ENCODE measurements at regions not wholly inside any gene's neighbourhood (a gene's known extent, or its start where the extent isn't known, plus 50 kb on each side); places are given as distances from the start of the nearest gene placed in this dataset.

GRCh38 chr15:67006083-67007065, 59.0 kb upstream of the SMAD3 start:
- no peak for DNase-seq

DNA sequence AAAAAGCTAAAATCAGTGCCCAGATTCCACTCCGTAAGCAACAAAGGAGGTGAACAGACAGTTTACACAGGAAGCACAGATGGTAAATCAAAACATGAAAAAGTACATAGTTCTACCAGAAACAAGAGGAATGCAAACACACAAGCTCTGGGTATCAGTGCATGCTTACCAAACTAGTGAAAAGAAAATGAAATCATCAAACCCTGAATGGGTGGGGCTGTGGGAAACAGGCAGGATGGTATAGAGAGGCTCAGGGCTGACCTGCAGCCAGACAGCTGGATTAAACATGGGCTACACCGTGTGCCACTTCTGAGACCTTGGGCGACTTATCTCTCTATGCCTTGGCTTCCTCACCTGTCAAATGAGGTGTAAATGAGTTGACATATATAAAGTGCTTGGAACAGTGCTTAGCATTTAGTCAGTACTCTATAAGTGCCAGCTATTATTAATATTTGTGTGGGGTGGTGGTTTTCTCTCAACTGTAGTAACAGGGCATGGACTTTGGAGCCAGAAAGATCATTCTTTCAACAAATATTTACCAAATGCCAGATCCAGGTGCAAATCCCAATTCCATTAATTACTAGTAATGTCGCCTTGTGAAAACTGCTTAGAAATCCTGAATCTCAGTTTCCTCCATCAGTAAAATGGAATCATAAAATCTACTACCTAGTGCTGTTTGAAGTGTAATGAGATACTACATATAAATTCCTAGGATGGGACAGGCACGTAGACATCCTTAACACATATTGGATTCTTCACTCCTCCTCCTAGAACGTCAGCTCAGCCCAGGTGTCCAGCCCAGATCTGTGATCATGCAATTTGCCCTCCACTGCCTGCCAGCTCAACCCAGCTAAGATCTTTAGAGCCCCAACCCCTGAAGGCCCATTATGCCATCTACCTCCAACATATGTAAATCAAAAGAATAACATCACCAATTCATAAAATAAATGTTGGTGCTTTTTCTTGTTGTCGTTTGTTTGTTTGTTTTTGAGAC, 55.5 kb upstream of the SMAD3 start:
- DNase-seq: no peak

DNA sequence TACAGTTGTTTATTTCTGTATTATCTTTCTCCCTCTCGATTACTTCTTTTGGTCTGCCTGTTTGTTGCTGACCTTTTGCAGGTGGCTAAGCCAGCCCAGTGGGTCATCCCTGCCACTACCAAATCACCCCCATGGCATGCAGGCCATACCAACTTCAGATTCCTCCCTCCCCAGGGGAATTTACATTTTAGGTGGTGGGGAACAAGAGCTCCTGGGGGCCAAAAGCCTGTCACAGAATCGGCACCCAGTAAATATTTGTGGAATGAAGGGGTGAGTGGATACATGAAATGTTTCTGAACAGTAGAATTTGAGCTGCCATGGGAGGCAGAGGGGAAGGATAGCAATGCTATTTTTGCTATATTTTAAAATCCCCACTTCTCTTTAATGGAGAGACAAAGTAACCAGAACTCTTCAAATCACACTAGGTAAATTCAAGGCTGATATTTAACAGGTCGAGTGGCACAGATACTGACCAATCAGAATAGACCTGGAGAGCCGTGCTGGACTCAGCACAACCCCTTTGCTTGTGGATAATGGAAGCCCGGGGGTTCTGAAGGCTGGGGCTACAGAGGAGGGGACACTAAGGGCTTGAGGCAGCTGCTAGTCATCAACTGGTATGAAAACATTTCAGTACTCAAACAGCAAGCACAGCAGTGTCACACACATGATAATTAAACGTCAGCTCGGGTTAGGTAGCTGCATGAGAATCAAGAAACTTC, 54.3 kb upstream of the SMAD3 start:
- DNase-seq: no peak

DNA sequence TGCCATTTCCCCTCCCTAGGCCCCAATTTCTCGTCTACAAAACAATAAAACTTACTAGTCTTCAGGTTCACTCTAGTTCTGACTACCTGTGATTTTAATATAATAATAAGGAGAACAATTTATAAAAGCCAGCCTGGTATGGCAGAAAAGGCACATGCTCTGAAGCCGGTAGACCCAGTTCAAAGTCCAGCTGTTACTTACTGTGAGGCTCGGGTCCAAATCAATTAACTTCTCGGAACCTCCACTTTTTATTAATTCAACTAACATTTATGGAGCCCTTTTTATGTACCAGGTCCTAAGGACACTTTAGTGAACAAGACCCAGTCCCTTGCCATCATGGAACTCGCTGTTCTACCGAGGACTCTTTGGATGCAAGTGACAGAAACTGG, 53.8 kb upstream of the SMAD3 start:
- DNase-seq: no peak

- no peak for DNase-seq
Observed at GRCh38 chr15:67013696-67014095, 51.7 kb upstream of the SMAD3 start.

Data from activated CD4-positive, CD25-positive, alpha-beta regulatory T cell treated with anti-CD3 and anti-CD28 coated beads, Interleukin-2, amount 50 U/mL, for 72 hours (primary cell).